ENCODE measurements at regions not wholly inside any gene's neighbourhood (a gene's known extent, or its start where the extent isn't known, plus 50 kb on each side); places are given as distances from the start of the nearest gene placed in this dataset.

DNA sequence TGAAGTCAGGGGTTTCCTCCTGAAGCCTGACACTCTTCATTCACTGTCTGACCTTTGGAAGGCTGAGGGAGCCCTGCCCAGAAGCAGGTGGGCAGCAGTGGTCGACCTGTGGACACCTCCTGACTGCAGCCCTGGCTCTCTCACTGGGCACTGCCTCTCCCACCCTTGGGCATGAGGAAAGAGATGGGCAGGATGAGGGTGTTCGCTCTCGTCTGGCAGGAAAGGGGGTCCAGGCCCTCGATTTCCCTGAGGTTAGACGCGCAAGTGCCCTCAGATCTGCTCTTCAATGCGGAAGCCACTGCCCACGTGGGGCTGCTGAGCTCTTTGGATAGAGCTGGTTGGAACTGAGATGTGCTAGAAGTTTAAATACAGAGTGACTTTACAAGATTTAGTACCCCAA lies 171.9 kb downstream of the AHSP start:
- TF ChIP-seq, protein P1, sequence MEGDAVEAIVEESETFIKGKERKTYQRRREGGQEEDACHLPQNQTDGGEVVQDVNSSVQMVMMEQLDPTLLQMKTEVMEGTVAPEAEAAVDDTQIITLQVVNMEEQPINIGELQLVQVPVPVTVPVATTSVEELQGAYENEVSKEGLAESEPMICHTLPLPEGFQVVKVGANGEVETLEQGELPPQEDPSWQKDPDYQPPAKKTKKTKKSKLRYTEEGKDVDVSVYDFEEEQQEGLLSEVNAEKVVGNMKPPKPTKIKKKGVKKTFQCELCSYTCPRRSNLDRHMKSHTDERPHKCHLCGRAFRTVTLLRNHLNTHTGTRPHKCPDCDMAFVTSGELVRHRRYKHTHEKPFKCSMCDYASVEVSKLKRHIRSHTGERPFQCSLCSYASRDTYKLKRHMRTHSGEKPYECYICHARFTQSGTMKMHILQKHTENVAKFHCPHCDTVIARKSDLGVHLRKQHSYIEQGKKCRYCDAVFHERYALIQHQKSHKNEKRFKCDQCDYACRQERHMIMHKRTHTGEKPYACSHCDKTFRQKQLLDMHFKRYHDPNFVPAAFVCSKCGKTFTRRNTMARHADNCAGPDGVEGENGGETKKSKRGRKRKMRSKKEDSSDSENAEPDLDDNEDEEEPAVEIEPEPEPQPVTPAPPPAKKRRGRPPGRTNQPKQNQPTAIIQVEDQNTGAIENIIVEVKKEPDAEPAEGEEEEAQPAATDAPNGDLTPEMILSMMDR (IDR thresholded peaks at IDR 0.05): no peak
- no peak for TF ChIP-seq RAD21 (IDR thresholded peaks at IDR 0.05; ENCODE audit: low read length)
